HG03469 (cell line): ENCODE measurements at regions not wholly inside any gene's neighbourhood (a gene's known extent, or its start where the extent isn't known, plus 50 kb on each side); places are given as distances from the start of the nearest gene placed in this dataset.
"Not testable (repeated sequence)": the region's sequence is repeated elsewhere in the genome, so short reads cannot be mapped to it uniquely, and the experiment has no call there.

Experiments
- ATAC-seq: cut with Tn5 transposase; IDR thresholded peaks from one replicate; pipeline ENCODE4 v1.9.1; 2021; ENCODE audit warnings: mild to moderate bottlenecking, moderate library complexity, moderate number of reproducible peaks; ENCODE audit not compliant: unreplicated experiment

GRCh38 chr9:110011628-110012320 lies 196.2 kb downstream of the C9orf152 start:
- ATAC-seq: no peak

DNA sequence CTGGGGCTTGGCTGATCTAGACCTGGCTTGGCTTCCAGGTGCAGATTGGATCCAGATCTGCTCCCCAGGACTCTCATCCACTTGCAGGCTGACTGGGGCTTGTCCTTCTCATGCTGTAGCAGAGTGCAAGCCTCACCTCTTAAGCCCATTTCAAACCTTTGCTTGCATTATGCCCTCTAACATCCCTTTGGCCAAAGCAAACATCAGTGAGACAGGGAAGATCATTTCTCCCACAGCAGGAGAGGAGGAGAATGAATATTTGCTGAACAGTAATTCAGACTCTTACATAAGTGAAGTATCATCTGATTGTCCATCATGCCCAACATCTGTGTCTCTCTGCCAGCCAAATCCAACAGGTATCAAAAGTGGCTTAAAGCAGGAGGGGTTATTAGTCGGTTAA lies 194.9 kb downstream of the C9orf152 start:
- no peak for ATAC-seq

- ATAC-seq: no peak
Measured at GRCh38 chr9:110015759-110016158, 192.2 kb downstream of the C9orf152 start.

- ATAC-seq: no peak
Measured at GRCh38 chr9:110016340-110016739, 191.6 kb downstream of the C9orf152 start.

GRCh38 chr9:110020216-110020615 lies 187.7 kb downstream of the C9orf152 start:
- ATAC-seq: not testable (repeated sequence)

DNA sequence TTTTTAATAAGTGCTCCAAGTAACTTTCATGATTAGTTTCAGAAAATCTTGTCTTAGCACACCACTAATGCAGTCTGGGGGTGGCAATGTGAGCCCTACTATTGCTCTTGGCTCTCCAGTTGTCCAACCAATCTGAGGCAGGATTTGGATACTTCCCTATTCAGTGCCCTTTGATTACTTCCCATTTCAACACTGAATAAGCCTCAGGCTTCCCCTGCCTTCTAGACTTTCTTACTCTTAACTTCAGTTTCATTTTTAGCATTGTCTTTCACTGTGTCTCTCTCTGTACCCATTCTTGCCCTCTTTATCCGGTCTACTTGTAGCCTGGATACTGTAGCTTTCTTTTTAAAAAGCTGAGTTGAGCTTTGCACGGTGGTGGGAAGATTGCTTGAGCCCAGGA lies 186.1 kb downstream of the C9orf152 start:
- peak; percentile 97 for ATAC-seq

DNA sequence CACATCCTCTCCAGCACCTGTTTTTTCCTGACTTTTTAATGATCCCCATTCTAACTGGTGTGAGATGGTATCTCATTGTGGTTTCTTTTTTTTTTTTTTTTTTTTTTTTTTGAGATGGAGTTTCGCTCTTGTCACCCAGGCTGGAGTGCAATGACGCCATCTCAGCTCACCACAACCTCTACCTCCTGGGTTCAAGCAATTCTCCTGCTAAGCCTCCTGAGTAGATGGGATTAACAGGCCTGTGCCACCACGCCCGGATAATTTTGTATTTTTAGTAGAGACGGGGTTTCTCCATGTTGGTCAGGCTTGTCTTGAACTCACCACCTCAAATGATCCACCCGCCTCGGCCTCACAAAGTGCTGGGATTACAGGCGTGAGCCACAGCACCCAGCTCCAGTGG lies 184.7 kb downstream of the C9orf152 start:
- not testable (repeated sequence) for ATAC-seq

- ATAC-seq: no peak
Measured at GRCh38 chr9:110025551-110026170, 182.3 kb downstream of the C9orf152 start.

DNA sequence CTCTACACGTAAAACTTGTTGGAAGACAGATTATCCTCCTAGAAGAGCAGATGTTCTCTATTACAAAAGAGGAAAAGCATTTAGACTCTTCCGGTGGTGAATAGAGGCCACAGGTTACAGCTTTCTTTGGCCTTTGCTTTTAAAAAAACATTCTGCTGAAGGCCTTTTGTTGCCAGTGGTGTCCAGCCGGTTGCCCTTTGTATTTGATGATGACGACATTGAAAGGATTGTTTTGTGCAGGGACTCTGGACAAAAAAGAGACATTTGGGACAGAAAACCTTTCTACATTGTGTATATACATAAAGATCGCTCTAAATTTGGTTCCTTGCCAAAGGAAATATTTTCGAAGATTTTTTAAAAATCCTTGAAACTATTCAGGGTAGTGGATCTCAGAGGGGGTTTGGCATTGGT lies 180.3 kb downstream of the C9orf152 start:
- no peak for ATAC-seq

GRCh38 chr9:110028271-110028670 lies 179.7 kb downstream of the C9orf152 start:
- no peak for ATAC-seq

DNA sequence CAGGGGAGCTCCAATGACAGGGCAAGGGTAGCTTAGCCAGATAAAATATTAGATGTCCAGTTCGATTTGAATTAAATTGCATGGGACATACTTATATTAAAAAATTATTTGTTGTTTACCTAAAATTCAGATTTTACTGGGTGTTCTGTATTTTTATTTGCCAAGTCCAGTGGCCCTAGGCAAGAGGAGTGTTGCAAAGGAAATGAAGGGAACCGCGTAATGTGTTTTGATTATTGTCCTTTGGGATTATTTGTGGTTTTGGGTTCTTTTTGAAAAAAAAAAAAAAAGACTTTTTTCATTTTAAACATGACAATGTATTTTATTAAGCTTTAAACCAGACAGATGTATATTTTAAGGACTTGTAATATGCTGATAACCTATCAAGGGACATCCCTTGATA lies 179.3 kb downstream of the C9orf152 start:
- ATAC-seq: no peak

- no peak for ATAC-seq
Measured at GRCh38 chr9:110029429-110029955, 178.5 kb downstream of the C9orf152 start.

DNA sequence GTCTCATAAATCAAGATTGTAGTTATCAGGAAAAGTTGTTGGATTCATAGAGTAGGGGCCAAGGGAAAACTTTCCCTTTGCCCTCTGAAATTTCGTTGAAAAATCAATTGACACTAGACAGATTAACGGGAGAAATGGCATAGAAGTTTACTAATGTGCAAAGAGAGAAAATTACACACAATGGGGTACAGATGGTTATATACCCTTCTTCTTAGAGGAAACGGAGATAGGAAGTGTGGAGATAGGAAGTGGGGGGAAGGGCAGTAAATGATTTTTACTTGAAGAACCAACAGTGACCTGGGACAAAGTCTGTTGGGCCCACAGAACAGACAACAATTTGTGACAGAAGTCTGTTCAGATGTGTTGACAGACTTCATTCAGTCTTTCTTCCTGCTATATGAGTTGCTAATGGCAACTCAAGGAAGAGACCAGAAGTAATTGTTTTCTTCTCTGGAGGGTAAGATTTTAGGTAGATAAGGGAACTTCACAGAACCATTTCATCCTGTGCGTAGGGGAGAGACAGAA lies 177.9 kb downstream of the C9orf152 start:
- ATAC-seq: no peak

GRCh38 chr9:110030632-110031031 lies 177.3 kb downstream of the C9orf152 start:
- ATAC-seq: no peak

DNA sequence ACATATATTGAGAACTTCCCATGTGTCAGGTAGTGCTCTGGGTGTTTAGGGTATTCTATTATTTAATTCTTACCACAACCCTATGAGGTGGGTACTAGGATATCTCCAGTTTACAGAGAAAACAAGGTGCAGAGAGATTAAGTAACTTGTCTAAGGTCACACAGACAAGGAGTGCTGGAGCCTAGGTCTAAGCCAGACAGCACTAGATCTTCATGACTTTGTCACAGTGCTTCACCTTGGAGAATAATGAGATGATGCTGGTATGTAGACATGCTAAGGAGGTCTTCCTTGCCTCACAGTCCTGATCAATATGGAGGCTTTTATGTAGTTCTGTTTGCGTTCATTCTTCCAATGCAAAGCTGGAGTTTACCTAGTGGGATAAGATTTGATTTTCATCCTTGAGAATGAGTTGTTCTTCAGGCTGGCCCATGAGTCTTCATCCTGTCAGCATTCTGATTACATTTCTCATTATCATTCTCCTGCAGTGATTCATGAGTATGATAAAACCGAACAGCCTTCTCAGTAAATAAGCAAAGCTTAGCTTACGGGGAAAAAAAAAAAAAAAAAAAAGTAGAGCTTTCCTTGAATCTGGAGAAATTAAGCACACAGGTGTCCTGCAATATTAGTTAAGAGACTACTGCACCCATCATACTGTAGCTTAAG lies 176.3 kb downstream of the C9orf152 start:
- ATAC-seq: no peak

GRCh38 chr9:110032532-110032931 lies 175.4 kb downstream of the C9orf152 start:
- ATAC-seq: not testable (repeated sequence)

- no peak for ATAC-seq
Measured at GRCh38 chr9:110033869-110034268, 174.1 kb downstream of the C9orf152 start.

- no peak for ATAC-seq
Measured at GRCh38 chr9:110036286-110036685, 171.7 kb downstream of the C9orf152 start.

GRCh38 chr9:110040788-110041187 lies 167.2 kb downstream of the C9orf152 start:
- ATAC-seq: no peak

DNA sequence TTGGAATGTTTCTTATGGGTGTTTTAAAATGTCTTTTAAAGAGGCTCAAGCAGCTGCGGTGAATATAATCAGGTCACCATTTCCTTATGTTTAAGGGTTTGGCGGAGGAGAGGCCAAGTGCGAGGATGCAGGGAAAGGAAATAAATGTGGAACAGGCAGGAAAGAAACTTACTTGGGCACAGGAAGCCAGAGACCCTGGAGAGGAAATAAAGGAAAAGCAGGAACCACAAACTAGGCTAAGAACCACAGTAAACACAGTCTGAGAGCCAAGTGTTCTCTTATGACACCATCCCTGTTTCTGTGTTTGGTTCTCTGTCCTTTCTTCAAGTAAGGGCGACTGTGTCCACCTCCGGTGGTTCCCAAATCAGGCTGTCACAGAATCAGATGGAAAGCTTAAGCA lies 166.5 kb downstream of the C9orf152 start:
- no peak for ATAC-seq

DNA sequence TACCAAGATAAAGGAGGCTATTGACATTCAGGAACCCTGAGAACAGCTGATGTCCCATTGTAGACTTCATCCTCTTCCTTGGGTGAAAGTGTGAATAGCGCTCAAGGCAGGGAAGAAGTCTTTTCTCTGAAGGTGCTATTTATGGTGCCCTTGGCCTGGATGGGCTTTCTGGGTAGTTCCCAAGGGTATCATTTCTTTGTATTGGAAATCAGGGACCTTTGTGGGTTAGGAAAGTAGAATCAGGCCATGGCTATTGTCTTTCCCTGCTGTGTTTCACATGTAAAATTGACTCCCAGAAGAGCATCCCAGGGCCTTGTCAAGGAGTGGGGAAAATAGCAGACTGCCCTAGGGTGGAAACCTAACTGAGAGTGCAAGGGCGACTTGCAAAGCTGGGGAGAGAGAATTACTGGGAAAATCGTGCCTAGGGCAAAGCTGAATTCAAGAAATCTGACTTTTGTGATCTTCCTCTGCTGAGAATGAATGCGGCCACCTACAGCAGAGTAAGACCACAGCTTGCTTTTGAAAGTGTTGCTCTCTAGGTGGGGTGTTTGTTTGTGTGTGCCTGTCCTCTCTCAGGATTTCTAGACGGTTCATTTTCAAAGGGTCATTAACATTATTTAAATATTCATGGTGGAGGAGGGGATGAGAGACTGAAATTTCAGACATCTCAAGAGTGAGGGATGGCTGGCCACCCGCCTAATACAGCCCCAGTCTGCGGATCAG lies 160.6 kb downstream of the C9orf152 start:
- ATAC-seq: no peak
